Large intestine (tissue), 3 donors: ENCODE measurements at regions not wholly inside any gene's neighbourhood (a gene's known extent, or its start where the extent isn't known, plus 50 kb on each side); places are given as distances from the start of the nearest gene placed in this dataset.

ENCODE experiments used
- DNase-seq, 2 donors: peaks; one replicate each; pipeline versions ENCODE4 v3.0.0 to v3.0.0-alpha.2; 2013
- H3K27ac ChIP-seq: one replicate; pipeline ENCODE4 v1.5.1; 2013; ENCODE audit warnings: low read length
- H3K27me3 ChIP-seq: 2 replicates; pipeline ENCODE4 v1.6.1; 2013; ENCODE audit warnings: low read length; ENCODE audit not compliant: control insufficient read depth, insufficient read depth
- H3K36me3 ChIP-seq: 2 replicates; pipeline ENCODE4 v1.6.1; 2013; ENCODE audit warnings: low read length; ENCODE audit not compliant: control insufficient read depth, insufficient read depth
- H3K4me1 ChIP-seq: one replicate; pipeline ENCODE4 v1.6.1; 2013; ENCODE audit warnings: low read length; ENCODE audit not compliant: control insufficient read depth, insufficient read depth
- H3K4me3 ChIP-seq: one replicate; pipeline ENCODE4 v1.5.1; 2013; ENCODE audit warnings: low read length
- H3K9me3 ChIP-seq: one replicate; pipeline ENCODE4 v1.6.1; 2013; ENCODE audit warnings: mild to moderate bottlenecking, low read depth, low read length, moderate library complexity; ENCODE audit not compliant: control insufficient read depth
- WGBS: methylation state at CpG from one replicate; pipeline ENCODE4 v1.1.5; 2013; ENCODE audit warnings: low lambda C conversion rate; ENCODE audit not compliant: insufficient coverage; 5-methylcytosine and 5-hydroxymethylcytosine counted together

DNA sequence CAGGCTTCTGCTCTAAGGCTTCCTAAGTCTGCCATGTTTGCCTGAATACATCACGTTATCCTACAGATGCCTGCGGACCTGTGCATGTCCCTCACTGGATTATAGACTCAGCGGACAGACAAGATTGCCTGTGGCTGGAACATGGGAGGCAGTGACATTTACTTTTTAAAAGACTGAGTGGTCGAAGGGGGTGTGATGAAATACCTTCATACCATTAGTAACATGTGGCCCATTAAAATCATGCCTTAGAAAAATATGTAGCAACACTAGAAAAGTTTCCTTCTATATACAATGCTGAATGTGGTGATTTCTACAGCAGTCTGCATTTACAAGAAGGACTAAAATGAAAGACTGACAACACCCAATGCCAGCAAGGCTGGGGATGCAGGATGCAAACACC is 154.4 kb downstream of the ASB1 start:
- H3K9me3 ChIP-seq, result no peaks in the 10 kb centered on the region
- DNase-seq, result no peak

DNA sequence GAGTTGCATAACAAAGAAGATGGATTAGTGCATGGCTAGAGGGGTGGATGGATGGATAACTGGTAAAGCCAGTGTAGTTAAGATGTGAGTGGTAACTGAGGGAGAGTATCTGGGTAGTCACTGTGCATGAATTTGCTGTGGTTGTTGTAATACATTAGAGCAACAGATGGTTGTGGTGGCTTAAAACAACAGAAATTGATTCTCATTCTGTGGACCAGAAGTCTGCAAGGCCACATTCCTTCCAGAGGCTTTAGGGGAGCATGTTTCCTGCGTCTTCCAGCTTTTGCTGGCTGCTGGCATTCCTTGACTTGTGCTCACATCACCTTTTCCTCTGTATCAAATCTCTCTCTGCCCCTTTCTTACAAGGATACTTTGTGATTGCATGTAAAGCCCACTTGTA is 155.4 kb downstream of the ASB1 start:
- no peak overlapping the region for H3K4me3 ChIP-seq
- H3K27ac ChIP-seq, result no peak overlapping the region
- H3K27me3 ChIP-seq, result no peaks in the 10 kb centered on the region
- DNase-seq, result no peak
- no peaks in the 10 kb centered on the region for H3K4me1 ChIP-seq
- no peaks in the 10 kb centered on the region for H3K9me3 ChIP-seq
- H3K36me3 ChIP-seq, result no peaks in the 10 kb centered on the region
- no CpG with 5 or more reads among the region's 1 CpG for WGBS

More for the DNA sequence above, 154.4 kb downstream of the ASB1 start:
- no CpG with 5 or more reads among the region's 4 CpGs for WGBS
- H3K27ac ChIP-seq, result no peak overlapping the region
- H3K27me3 ChIP-seq, result no peaks in the 10 kb centered on the region
- no peaks in the 10 kb centered on the region for H3K4me1 ChIP-seq
- H3K36me3 ChIP-seq, result no peaks in the 10 kb centered on the region
- H3K4me3 ChIP-seq, result no peak overlapping the region

DNA sequence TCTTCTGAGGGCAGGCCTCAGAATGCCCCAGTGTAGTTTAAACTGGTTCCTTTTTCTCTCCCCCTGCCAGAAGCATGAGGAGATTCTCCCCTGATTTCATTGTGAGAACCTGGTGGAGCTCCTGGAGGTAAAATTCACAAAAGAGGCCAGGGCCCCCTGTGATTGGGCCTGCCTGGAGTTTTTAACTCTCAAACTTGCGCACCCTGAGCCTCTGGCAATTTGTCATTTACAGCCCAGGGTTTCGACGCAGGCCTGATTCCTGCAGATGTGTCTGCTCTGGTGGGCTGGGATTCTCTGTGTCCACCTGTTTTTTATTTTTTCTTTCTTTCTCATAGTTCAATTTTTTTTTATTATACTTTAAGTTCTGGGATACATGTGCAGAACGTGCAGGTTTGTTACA is 157.9 kb downstream of the ASB1 start:
- H3K36me3 ChIP-seq, result no peaks in the 10 kb centered on the region
- H3K9me3 ChIP-seq, result no peaks in the 10 kb centered on the region
- WGBS, result 100% methylated on average over 2 of the region's 4 CpGs
- no peaks in the 10 kb centered on the region for H3K27me3 ChIP-seq
- no peak overlapping the region for H3K27ac ChIP-seq
- no peak overlapping the region for H3K4me3 ChIP-seq
- DNase-seq, result no peak
- H3K4me1 ChIP-seq, result no peaks in the 10 kb centered on the region

DNA sequence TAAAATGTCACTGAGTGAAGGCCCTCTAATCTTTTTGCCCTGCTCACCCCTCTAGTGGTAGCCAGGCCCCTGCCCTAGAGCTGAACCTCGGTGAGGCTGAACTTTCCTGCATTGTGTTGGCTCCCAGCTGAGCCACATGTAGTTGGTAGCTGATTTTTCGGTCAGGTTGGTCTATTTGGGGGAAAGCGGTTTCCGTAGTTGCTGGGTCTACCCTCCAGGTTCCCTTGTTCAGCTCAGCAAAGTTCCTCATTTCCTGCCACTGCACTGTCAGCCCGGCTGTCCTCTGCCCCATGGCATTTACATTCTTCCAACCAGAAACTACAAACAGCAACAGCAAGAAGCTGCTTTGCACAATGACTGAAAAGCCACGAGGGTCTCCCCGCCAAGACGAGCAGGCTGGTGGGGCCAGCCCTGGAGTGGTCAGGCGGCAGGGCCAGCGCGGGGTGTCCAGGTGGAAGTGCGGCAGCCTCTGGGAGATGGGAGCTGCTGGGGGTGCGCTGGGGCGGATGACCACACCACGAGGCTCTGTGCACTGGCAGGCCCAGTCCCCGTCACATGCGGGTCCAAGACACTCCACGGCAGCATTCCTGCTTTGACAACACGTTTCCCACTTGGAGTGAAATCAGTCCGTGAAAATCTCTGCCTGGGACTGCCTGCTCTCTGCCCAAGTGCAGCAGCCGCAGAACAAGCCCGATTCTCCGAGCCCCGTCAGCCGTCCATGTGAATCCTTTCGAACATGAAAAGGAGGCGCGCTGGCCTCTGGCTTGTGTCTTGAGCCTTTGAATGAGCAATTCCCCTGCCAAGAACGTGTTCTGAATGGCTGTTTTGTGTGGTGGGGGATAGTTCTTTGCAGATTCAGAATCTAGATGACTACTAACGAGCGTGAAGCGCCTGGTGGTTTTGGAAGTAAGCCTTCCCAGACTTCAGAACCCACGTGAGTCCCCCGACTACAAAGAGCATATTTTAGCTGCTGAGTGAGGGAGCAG is 159.4 kb downstream of the ASB1 start:
- Histone ChIP-seq H3K9me3 (no peaks in the 10 kb centered on the region), H3K27ac (no peak overlapping the region), H3K4me3 (no peak overlapping the region), H3K36me3 (no peaks in the 10 kb centered on the region), H3K27me3 (no peaks in the 10 kb centered on the region), H3K4me1 (no peaks in the 10 kb centered on the region)
- DNase-seq, result peak; percentile 11 to 23
- no CpG with 5 or more reads among the region's 34 CpGs for WGBS

DNA sequence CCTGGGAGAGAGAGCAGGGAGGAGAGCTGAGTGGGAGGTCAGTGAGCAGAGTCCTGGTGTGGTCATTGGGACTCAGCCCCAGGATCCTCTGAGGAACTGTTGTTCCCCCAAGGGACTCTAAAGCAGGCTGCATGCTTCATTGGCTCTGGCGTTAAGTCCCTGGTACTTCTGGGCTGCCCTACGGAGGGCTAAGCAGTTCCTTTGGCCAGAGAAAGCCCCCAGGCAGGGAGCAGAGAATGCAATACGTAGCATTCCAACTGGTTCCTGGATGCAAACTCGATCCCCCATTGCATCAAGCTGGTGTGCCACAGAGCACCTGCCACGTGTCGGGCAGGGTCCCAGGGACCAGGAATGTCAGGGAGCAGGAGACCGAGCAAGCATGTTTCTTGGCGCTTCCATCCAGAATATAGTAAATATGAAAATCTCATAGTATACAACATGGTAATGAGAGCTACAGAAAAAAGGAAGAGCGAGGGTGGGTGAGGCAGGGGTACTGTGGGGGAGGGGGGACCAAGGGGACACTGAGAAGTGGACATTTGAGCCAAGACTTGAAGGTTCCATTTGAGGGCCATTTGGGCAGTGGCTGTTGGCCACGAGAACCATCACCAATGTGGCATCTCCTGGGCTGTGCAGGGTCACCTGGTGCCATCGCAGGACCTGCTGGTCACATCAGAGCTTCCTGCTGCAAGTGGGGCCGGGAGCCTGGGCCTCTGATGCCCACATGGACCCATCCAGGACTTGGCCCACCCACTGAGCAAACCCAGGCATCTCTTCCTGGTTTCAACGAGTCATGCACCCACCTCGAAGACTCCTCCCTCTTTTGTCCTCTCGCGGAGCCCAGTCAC is 160.4 kb downstream of the ASB1 start:
- Histone ChIP-seq H3K27ac (no peak overlapping the region), H3K4me1 (no peaks in the 10 kb centered on the region)

DNA sequence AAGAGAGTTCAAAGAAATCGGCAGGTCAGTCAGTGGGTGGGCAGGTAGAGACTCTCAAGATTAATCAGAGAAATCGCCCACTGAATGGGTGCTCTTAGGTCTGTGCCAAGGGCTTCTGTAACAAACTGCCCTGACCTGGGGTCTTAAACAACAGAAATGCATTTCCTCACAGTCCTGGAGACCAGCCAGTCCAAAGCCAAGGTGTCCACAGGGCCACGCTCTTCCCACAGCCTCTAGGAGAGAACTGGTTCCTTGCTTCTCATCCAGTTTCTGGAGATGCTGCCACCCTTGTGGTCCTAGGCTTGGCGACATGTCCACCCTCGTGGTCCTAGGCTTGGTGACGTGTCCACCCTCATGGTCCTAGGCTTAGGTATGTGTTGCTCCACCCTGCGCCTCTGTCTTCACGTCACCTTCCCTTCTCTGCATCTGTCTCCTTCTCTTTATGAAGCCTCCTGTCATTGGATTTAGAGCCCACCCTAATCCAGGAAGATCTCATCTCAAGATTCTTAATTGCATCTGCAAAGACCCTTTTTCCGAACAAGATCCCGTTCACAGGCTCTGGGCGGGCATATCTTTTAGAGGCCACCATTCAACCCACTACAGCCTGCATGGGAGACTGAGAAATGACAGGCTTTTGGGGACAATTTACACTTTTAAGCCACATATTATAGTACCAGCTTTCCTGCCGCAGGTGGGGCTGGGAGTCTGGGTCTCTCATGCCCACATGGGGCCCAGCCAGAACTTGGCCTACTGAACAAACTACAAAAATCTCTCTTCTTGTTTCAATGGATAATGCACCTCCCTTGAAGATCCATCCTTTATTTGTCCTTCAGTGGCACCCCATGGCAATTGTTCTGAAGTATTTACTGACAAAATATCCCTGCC is 161.3 kb downstream of the ASB1 start:
- no peaks in the 10 kb centered on the region for H3K4me1 ChIP-seq
- no peaks in the 10 kb centered on the region for H3K27me3 ChIP-seq
- H3K4me3 ChIP-seq, result no peak overlapping the region
- DNase-seq, result no peak
- H3K27ac ChIP-seq, result no peak overlapping the region
- no peaks in the 10 kb centered on the region for H3K36me3 ChIP-seq
- H3K9me3 ChIP-seq, result no peaks in the 10 kb centered on the region
- WGBS, result no CpG with 5 or more reads among the region's 12 CpGs

More for the DNA sequence above, 160.4 kb downstream of the ASB1 start:
- no peak for DNase-seq
- WGBS, result no CpG with 5 or more reads among the region's 16 CpGs
- Histone ChIP-seq H3K9me3 (no peaks in the 10 kb centered on the region), H3K27me3 (no peaks in the 10 kb centered on the region), H3K36me3 (no peaks in the 10 kb centered on the region), H3K4me3 (no peak overlapping the region)

DNA sequence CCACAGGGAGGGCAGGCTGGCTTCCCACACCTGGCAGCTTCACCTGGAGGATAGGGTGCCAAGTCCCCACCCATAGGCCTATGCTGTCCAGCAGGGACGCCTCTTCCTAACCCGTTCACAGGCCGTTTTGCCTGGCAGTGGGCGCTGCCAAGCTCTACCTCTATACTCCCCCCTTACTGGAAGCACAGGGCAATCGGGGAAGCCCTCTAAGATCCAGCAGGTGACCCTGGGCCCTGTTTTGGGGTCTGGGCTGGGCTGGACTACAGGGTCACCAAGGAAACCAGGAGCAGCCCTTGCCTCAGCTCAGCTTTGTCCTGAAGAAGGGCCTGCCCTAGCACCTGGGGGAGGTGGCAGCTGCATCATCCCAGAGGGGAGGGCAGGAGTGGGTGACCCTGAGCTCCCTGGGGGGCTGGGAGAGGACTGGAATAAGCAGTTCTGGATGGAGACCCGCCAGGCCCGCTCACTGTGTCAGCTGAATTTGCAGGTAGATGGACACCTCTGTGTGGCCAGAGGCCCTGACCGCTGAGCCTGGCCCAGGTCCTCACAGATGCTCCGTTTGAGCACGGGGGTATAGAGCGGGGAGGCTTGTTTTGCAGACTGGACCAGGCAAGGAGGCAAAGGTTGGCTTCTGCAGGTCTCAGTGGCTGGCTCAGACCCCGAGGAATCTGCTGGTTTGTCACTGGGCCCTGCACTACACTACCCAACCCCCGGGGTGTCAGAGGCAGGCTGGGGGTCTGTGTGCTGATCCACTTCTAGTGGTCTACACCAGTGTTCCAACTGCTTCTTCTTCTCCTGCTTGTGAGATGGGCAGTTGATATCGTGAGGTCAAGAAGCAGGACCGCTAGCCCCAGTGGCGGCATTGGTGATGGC is 163.1 kb downstream of the ASB1 start:
- no peaks in the 10 kb centered on the region for H3K9me3 ChIP-seq
- no peaks in the 10 kb centered on the region for H3K36me3 ChIP-seq

DNA sequence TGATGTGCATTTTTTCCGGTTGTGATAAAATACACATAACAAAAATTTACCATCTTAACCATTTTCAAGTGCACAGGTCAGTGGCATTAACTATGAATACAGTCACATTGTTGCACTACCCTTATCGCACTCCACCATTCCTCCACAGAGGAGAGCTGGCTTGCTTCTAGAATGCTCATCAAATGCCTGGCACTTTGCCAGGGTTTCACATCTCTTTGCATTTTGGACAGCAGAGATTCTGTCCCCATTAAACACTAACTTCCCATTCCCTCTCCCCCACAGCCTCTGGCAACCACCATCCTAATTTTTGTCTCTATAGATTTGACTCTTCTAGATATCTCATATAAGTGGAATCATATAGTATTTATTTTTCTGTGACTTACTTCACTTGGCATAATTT is 165.0 kb downstream of the ASB1 start:
- Histone ChIP-seq H3K27me3 (no peaks in the 10 kb centered on the region), H3K4me1 (no peaks in the 10 kb centered on the region), H3K4me3 (no peak overlapping the region), H3K36me3 (no peaks in the 10 kb centered on the region), H3K27ac (no peak overlapping the region), H3K9me3 (no peaks in the 10 kb centered on the region)
- WGBS, result no CpG with 5 or more reads among the region's 2 CpGs
- DNase-seq, result no peak

More for the DNA sequence above, 163.1 kb downstream of the ASB1 start:
- Histone ChIP-seq H3K4me1 (no peaks in the 10 kb centered on the region), H3K27me3 (no peaks in the 10 kb centered on the region), H3K27ac (no peak overlapping the region), H3K4me3 (no peak overlapping the region)
- WGBS, result 80% methylated on average over 1 of the region's 16 CpGs
- DNase-seq, result no peak

DNA sequence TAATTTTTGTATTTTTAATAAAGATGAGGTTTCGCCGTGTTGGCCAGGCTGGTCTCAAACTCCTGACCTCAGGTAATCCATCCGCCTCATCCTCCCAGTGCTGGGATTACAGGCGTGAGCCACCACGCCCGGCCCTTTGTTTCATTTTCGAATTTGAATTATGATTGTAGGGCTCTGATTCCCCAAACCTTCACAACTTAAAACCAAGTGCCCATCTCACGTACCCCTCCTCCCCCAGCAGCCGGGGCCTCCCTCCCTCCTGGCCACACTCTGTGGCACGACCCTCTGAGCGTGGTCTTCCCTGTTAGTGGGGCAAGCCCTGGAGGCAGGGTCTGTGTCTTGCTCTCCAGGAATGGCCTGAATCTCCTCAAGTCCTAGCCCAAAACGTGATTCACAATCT is 166.5 kb downstream of the ASB1 start:
- Histone ChIP-seq H3K9me3 (no peaks in the 10 kb centered on the region), H3K36me3 (no peaks in the 10 kb centered on the region), H3K27me3 (no peaks in the 10 kb centered on the region), H3K4me3 (no peak overlapping the region), H3K4me1 (no peaks in the 10 kb centered on the region), H3K27ac (no peak overlapping the region)
- WGBS, result no CpG with 5 or more reads among the region's 12 CpGs
- DNase-seq, result no peak
